ENCODE measurements at regions not wholly inside any gene's neighbourhood (a gene's known extent, or its start where the extent isn't known, plus 50 kb on each side); places are given as distances from the start of the nearest gene placed in this dataset.
"Not testable (repeated sequence)": the region's sequence is repeated elsewhere in the genome, so short reads cannot be mapped to it uniquely, and the experiment has no call there.

- intact Hi-C loops (cut with DNase I) = no loop called here
- no peak for DNase-seq
These were observed 425.6 kb upstream of the RORB start for GRCh38 chr9:74071502-74071901.

GRCh38 chr9:74073897-74074296 is 423.2 kb upstream of the RORB start:
- Histone ChIP-seq H3K9me3 (no peaks in the 10 kb centered on the region), H3K36me3 (no peaks in the 10 kb centered on the region), H3K27ac (no peak overlapping the region), H3K4me1 (no peaks in the 10 kb centered on the region), H3K27me3 (ENCODE audit: low read depth) (no peaks in the 10 kb centered on the region), H3K4me3 (no peak overlapping the region)
- DNase-seq = no peak
- TF ChIP-seq, protein P1, sequence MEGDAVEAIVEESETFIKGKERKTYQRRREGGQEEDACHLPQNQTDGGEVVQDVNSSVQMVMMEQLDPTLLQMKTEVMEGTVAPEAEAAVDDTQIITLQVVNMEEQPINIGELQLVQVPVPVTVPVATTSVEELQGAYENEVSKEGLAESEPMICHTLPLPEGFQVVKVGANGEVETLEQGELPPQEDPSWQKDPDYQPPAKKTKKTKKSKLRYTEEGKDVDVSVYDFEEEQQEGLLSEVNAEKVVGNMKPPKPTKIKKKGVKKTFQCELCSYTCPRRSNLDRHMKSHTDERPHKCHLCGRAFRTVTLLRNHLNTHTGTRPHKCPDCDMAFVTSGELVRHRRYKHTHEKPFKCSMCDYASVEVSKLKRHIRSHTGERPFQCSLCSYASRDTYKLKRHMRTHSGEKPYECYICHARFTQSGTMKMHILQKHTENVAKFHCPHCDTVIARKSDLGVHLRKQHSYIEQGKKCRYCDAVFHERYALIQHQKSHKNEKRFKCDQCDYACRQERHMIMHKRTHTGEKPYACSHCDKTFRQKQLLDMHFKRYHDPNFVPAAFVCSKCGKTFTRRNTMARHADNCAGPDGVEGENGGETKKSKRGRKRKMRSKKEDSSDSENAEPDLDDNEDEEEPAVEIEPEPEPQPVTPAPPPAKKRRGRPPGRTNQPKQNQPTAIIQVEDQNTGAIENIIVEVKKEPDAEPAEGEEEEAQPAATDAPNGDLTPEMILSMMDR (IDR thresholded peaks at IDR 0.05) = no peak
- intact Hi-C loops (cut with DNase I) = no loop called here
- ATAC-seq = no peak

More at GRCh38 chr9:74071502-74071901, 425.6 kb upstream of the RORB start:
- no peaks in the 10 kb centered on the region for H3K9me3 ChIP-seq
- no peak overlapping the region for H3K4me3 ChIP-seq
- TF ChIP-seq, protein P1 (IDR thresholded peaks at IDR 0.05) = no peak
- H3K27me3 ChIP-seq (ENCODE audit: low read depth) = no peaks in the 10 kb centered on the region
- no peak for ATAC-seq
- no peaks in the 10 kb centered on the region for H3K36me3 ChIP-seq
- H3K27ac ChIP-seq = no peak overlapping the region
- H3K4me1 ChIP-seq = no peaks in the 10 kb centered on the region

GRCh38 chr9:74078647-74079046 is 418.5 kb upstream of the RORB start:
- intact Hi-C loops (cut with DNase I) = no loop called here
- H3K9me3 ChIP-seq = no peaks in the 10 kb centered on the region
- no peaks in the 10 kb centered on the region for H3K36me3 ChIP-seq
- H3K27ac ChIP-seq = no peak overlapping the region
- no peaks in the 10 kb centered on the region for H3K4me1 ChIP-seq
- H3K4me3 ChIP-seq = no peak overlapping the region
- ATAC-seq = no peak
- TF ChIP-seq, protein P1 (IDR thresholded peaks at IDR 0.05) = no peak
- no peak for DNase-seq
- no peaks in the 10 kb centered on the region for H3K27me3 ChIP-seq (ENCODE audit: low read depth)

- H3K9me3 ChIP-seq; ATAC-seq; H3K27me3 ChIP-seq (ENCODE audit: low read depth); DNase-seq; intact Hi-C loops (cut with DNase I); H3K27ac ChIP-seq; H3K36me3 ChIP-seq; H3K4me3 ChIP-seq; H3K4me1 ChIP-seq: not testable (repeated sequence)
These were observed 416.5 kb upstream of the RORB start for GRCh38 chr9:74080652-74081051.

DNA sequence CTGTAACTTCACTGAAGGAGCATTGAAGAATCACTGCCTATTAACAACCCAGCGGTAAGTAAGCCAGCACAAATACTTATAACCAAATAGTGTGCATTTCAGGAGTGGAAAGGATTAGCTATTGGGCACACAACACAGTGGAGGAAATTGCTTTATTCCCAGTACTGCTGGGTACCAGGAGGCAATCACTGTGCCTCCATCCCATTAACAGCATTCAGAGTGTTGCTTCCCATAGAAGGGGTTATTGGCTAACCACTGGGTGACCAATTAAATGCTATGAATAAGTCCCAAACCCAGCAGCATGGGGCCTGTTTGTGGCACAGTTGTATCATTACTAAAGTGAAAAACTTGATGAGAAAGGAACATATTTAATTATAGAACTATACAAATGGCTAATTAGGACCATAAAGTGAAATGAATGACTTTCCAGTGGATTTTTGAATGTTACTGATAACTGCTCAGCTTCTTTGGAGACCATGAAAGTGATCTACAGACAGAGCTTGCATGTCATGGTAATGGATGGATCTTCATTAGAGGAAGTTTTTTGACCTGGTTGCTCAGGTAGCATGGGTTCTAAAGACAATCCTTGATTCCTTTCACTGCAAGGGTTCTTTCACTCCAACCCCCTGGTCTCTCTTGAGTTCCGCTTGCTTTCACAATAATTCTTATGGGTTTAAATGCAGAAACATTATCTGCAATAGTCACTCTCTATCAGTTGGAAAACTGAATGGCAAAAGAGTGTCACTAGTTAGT is 413.3 kb upstream of the RORB start:
- Histone ChIP-seq H3K27ac (no peak overlapping the region), H3K9me3 (no peaks in the 10 kb centered on the region), H3K4me1 (no peaks in the 10 kb centered on the region), H3K27me3 (ENCODE audit: low read depth) (no peaks in the 10 kb centered on the region), H3K4me3 (no peak overlapping the region), H3K36me3 (no peaks in the 10 kb centered on the region)
- DNase-seq (no peak), ATAC-seq (no peak)
- TF ChIP-seq, protein P1 (IDR thresholded peaks at IDR 0.05) = no peak
- intact Hi-C loops (cut with DNase I) = no loop called here

DNA sequence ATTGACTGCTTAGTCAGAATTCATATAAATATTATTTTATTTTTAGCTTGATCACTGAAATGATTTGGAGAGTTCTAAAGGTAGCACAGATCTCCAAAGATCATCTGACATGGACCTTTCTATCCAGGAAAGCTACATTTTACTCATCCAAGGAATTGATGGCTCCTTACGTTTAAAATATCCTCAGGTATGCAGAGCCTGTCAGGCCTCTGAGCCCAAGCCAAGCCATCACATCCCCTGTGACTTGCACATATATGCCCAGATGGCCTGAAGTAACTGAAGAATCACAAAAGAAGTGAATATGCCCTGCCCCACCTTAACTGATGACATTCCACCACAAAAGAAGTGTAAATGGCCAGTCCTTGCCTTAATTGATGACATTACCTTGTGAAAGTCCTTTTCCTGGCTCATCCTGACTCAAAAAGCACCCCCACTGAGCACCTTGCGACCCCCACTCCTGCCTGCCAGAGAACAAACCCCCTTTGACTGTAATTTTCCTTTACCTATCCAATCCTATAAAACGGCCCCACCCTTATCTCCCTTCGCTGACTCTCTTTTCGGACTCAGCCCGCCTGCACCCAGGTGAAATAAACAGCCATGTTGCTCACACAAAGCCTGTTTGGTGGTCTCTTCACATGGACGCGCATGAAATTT is 411.6 kb upstream of the RORB start:
- H3K36me3 ChIP-seq; H3K4me1 ChIP-seq; H3K27me3 ChIP-seq (ENCODE audit: low read depth); H3K27ac ChIP-seq; ATAC-seq; DNase-seq; H3K4me3 ChIP-seq; intact Hi-C loops (cut with DNase I); H3K9me3 ChIP-seq: not testable (repeated sequence)

- H3K27me3 ChIP-seq (ENCODE audit: low read depth); H3K4me3 ChIP-seq; H3K4me1 ChIP-seq; H3K9me3 ChIP-seq; ATAC-seq; DNase-seq; intact Hi-C loops (cut with DNase I); H3K36me3 ChIP-seq; H3K27ac ChIP-seq: not testable (repeated sequence)
These were observed 406.2 kb upstream of the RORB start for GRCh38 chr9:74090921-74091320.

Data from lower lobe of right lung (tissue), 2 donors.